HG03439 (cell line): ENCODE measurements at regions not wholly inside any gene's neighbourhood (a gene's known extent, or its start where the extent isn't known, plus 50 kb on each side); places are given as distances from the start of the nearest gene placed in this dataset.

Source experiments
- ATAC-seq: cut with Tn5 transposase; IDR thresholded peaks from one replicate; pipeline ENCODE4 v1.9.1; 2021; ENCODE audit warnings: mild to moderate bottlenecking, moderate library complexity; ENCODE audit not compliant: unreplicated experiment

- no peak for ATAC-seq
Measured at GRCh38 chr4:60250657-60251056, 949.5 kb upstream of the ADGRL3 start.

GRCh38 chr4:60259781-60260180, 940.3 kb upstream of the ADGRL3 start:
- ATAC-seq: no peak

- ATAC-seq: no peak
Measured at GRCh38 chr4:60266505-60266904, 933.6 kb upstream of the ADGRL3 start.

- ATAC-seq: no peak
Measured at GRCh38 chr4:60296386-60296785, 903.7 kb upstream of the ADGRL3 start.

GRCh38 chr4:60313611-60314178, 886.4 kb upstream of the ADGRL3 start:
- ATAC-seq: no peak

- ATAC-seq: no peak
Measured at GRCh38 chr4:60314416-60314815, 885.7 kb upstream of the ADGRL3 start.

- no peak for ATAC-seq
Measured at GRCh38 chr4:60315586-60315985, 884.5 kb upstream of the ADGRL3 start.

- no peak for ATAC-seq
Measured at GRCh38 chr4:60326735-60327134, 873.4 kb upstream of the ADGRL3 start.

- no peak for ATAC-seq
Measured at GRCh38 chr4:60327651-60328050, 872.5 kb upstream of the ADGRL3 start.

- ATAC-seq: no peak
Measured at GRCh38 chr4:60344908-60345307, 855.2 kb upstream of the ADGRL3 start.

- ATAC-seq: no peak
Measured at GRCh38 chr4:60345392-60345791, 854.7 kb upstream of the ADGRL3 start.

- no peak for ATAC-seq
Measured at GRCh38 chr4:60359746-60360367, 840.3 kb upstream of the ADGRL3 start.

- ATAC-seq: no peak
Measured at GRCh38 chr4:60365176-60365575, 835.0 kb upstream of the ADGRL3 start.

- no peak for ATAC-seq
Measured at GRCh38 chr4:60366661-60367060, 833.5 kb upstream of the ADGRL3 start.

GRCh38 chr4:60368986-60369385, 831.1 kb upstream of the ADGRL3 start:
- no peak for ATAC-seq

- no peak for ATAC-seq
Measured at GRCh38 chr4:60378010-60378409, 822.1 kb upstream of the ADGRL3 start.

- no peak for ATAC-seq
Measured at GRCh38 chr4:60384516-60384915, 815.6 kb upstream of the ADGRL3 start.

GRCh38 chr4:60389633-60390032, 810.5 kb upstream of the ADGRL3 start:
- no peak for ATAC-seq

- ATAC-seq: no peak
Measured at GRCh38 chr4:60396341-60397049, 803.6 kb upstream of the ADGRL3 start.

- ATAC-seq: no peak
Measured at GRCh38 chr4:60400593-60400992, 799.5 kb upstream of the ADGRL3 start.

GRCh38 chr4:60404027-60404426, 796.1 kb upstream of the ADGRL3 start:
- no peak for ATAC-seq

GRCh38 chr4:60422439-60422838, 777.7 kb upstream of the ADGRL3 start:
- ATAC-seq: no peak
